Activated CD4-positive, alpha-beta T cell treated with anti-CD3 and anti-CD28 coated beads, Interleukin-2, Interleukin-6, amounts not matched to agents 100 ng/mL and 50 ng/mL, durations not matched to agents 16 hours and 8 hours (primary cell): ENCODE measurements at regions not wholly inside any gene's neighbourhood (a gene's known extent, or its start where the extent isn't known, plus 50 kb on each side); places are given as distances from the start of the nearest gene placed in this dataset.

Experiments used
- DNase-seq: peaks from one replicate; pipeline ENCODE4 v3.0.0-alpha.2; 2020

DNA sequence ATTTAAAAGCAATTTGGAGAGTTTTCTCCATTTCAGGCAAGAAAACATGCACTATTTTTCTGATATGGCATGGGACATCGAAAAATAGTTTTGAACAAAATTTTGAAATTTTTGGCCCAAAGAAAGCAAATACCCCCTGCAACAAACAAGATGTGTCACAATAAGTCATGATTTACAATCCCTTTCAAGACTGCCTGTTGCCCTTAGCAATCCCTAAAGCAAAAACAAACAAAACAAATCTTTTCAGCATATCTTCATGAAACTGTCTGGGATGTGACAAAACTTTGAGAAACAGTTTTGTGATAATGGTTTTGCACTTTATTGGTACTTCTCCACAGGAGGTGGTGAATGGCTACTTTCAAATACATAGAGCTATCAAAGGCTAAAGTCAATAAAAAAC lies 1888.7 kb upstream of the PIK3C3 start:
- DNase-seq: no peak

- no peak for DNase-seq
These were observed 1891.5 kb upstream of the PIK3C3 start for GRCh38 chr18:40063488-40063887.

- DNase-seq: no peak
These were observed 1893.9 kb upstream of the PIK3C3 start for GRCh38 chr18:40061086-40061485.

- DNase-seq: no peak
These were observed 1894.5 kb upstream of the PIK3C3 start for GRCh38 chr18:40060562-40060961.

DNA sequence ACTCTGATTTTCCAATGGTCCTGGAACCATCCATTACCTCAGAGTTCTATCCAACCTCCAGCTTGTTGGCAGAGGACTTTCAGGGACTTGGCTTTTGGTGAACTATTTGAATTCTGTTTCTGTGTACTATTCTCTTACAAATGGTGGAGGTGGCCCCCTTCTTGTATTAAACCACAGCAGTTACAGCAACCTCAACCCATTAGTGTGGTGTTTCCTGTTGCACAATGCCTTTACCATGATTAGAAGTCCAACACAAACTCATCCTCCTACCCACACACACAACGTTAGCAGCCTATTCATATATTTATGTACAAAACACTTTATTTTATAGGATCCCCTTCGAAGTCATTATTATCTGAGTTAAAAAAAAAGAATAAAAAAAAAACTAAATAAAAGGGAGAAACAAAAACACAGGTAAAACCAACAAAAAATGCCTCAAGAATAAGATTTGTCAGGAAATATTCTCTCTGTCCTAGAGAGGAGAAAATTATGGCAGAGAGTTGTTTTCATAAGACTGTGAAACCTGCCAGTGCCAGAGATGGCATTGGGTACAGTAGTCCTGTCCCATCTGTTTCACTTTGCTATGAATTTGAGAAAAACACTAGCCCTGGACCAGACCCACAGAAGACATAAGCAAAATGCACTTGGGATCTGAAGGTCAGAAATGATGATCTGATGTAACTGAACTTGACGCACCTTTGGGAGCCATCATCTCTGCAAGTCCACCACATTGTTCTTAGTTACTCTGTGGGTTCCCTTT lies 1896.0 kb upstream of the PIK3C3 start:
- DNase-seq: no peak

- no peak for DNase-seq
These were observed 1898.8 kb upstream of the PIK3C3 start for GRCh38 chr18:40056079-40056692.

- DNase-seq: no peak
These were observed 1899.8 kb upstream of the PIK3C3 start for GRCh38 chr18:40055262-40055661.

- DNase-seq: no peak
These were observed 1905.3 kb upstream of the PIK3C3 start for GRCh38 chr18:40049716-40050115.

GRCh38 chr18:40048886-40049650 lies 1906.0 kb upstream of the PIK3C3 start:
- DNase-seq: no peak

DNA sequence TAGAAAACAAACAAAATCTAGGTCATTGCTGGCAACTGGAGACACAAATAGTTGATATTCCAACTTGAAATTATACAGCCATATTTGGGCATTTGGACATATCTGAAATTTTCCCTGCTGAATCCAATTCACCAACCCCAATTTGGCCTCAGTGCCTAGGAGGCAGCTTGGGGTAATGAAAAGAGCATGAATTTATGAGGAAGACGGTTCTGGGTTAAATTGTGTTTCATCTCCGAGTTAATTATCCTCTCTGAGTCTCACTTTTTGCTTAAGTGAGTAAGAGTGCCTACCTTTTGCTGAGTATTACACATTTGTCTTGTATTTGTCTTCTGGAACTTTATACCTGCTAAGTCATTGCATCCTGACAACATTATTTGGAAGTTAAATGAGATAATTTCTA lies 1906.8 kb upstream of the PIK3C3 start:
- no peak for DNase-seq

DNA sequence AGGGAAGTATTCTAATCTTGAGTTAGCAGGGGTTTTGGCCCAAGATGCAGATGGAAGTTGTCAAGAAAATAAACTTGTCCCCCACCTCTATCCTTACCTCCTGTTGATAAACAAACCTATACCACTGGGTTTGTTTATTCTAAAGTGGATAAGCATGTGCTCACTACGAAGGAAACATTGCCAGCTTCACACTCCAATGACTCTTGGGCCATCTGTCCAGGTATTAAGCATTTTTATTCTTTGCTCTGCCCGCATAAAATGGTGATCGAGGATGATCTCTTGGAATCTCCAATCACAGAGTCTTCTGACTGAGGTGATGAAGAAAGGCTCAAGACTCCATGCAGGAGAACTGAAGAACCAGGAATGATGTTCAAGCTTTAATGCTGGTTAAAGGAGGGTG lies 1908.4 kb upstream of the PIK3C3 start:
- no peak for DNase-seq

- no peak for DNase-seq
These were observed 1913.1 kb upstream of the PIK3C3 start for GRCh38 chr18:40041951-40042350.

DNA sequence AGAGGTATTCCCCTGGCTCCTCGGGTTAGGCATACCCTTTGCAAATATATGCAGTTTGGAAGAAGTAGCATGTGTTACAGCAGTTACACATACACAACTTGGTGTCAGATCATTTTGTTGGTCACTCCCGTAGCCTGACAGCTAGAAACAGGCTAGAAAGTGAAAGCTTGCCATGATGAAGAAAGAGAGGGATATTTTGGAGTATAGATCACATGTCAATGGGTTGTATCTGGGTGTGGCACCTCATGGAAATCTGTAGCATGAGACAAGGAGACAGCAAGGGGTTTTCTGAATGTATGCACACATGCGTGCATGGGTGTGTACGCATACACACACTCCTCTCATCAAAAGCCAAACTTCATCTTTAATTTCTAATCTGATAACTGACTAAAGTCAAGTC lies 1914.5 kb upstream of the PIK3C3 start:
- no peak for DNase-seq

DNA sequence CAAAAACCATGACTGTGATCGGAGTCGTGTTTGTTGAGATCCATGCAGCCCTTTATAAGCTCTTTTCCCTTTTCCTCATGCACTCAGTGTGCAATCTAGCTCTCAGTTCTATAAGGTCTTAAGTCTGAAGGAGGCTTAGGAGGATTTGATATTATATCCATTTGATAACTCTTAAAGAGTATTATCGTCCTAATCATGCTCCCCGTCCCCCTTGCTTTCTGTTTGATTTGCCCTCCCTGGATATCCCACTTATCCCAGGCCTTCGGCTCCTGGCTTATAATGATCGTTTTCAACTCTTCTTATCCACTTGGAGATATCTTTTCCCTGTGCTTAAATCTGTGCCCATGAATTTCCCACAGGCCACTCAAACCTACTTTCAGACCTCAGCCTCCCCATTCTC lies 1917.7 kb upstream of the PIK3C3 start:
- DNase-seq: no peak

- no peak for DNase-seq
These were observed 1918.2 kb upstream of the PIK3C3 start for GRCh38 chr18:40036861-40037260.

GRCh38 chr18:40035966-40036365 lies 1919.1 kb upstream of the PIK3C3 start:
- DNase-seq: no peak

DNA sequence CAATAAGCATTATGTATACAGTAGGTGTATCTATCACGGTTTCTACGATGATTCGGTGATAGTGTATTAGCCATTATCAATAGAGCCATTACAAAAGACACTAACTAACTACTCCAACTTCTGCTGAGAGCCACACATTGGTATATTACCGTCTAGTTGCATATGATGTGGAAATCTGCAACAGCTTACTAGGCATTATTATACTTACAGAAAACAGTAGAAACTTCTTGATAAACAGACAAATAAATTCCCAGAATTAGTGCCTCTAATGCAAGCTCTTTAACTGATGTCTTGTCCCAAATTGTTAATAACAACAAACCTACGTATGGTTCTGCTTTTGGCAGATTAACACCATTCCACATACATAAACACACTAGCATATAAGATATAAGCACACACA lies 1923.0 kb upstream of the PIK3C3 start:
- no peak for DNase-seq

- no peak for DNase-seq
These were observed 1923.6 kb upstream of the PIK3C3 start for GRCh38 chr18:40031435-40031834.

- no peak for DNase-seq
These were observed 1935.1 kb upstream of the PIK3C3 start for GRCh38 chr18:40019797-40020392.

GRCh38 chr18:40018266-40018665 lies 1936.8 kb upstream of the PIK3C3 start:
- no peak for DNase-seq

DNA sequence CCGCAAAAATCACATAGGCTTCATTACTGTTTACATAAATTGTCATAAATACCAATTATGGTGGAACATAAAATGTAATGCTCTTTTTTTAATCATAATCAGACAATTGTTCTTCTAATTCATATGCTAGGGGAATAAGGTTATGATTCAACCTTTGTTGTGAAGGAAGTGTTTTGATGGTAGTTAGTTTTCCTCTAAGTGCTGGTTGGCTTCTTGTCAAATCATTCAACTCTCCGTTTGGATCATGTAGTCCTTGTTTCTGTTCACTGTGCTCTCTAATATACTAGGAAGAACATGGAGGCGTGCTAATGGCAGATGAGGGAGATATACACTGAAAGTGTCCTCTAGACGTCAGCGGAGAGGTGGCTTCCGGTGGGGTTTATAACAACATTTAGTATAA lies 1938.0 kb upstream of the PIK3C3 start:
- DNase-seq: no peak

DNA sequence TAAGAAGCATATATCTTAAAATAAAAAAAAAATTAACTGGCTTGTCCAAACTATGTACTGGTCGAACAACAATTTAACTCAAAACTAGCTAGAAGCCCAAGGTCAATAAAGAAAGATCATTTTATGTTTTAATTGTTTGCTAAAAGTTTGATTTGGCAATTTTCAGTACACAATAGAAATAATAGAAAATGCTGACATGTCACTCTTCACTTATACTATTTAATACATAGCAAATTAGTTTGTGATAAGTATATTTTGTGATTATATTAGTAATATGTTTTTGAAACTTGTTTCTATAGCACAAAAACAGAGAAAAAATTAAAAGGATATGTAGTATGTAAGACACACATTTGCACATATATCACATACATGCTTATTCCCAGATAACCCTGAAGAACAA lies 1938.6 kb upstream of the PIK3C3 start:
- no peak for DNase-seq

DNA sequence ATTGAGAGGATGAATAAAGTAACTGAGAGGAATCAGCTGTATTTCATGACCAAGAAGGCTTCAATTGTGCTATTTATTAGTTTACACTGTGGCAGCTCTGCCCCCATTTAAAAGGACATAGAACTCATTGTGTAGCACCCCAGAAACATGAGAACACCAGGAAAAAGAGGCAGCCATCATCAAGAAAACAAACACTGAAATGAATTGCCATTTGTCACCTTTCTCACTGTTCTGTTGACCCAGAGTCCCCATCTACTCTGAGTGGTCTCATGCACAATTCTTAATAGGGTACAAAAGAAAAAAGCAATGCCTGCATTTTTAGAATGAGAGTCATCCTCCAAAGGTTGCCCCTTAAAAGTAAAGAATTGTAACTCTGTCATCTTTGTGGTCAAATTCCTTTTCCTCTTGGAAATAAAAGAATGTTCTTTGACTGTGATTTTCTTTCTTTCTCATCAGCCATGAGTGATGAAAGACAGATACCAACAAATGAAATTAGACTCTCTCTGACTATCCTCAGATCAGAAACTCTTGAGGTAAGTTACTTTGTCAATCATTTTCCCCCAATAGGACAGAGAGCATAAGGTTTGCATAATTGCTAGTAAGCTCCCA lies 1941.9 kb upstream of the PIK3C3 start:
- DNase-seq: no peak
